ENCODE measurements at regions not wholly inside any gene's neighbourhood (a gene's known extent, or its start where the extent isn't known, plus 50 kb on each side); places are given as distances from the start of the nearest gene placed in this dataset.

GRCh38 chr1:174074757-174075156, 52.6 kb upstream of the RC3H1 start:
- intact Hi-C loops (cut with DNase I), result loop anchor here (10.0 kb wide), 2 partner anchors 100 to 650 kb away; no protein-coding TSS in a partner anchor
- H3K4me3 ChIP-seq, result no peak overlapping the region
- H3K4me1 ChIP-seq (replicated peaks), result no peaks in the 10 kb centered on the region
- WGBS, result 47% methylated on average over 2 of the region's 2 CpGs
- no peak for TF ChIP-seq POLR2AphosphoS5 (IDR thresholded peaks at IDR 0.05)
- peak in 3 of 4 experiments; percentile 20 to 34 (median 33) for TF ChIP-seq CTCF (IDR thresholded peaks at IDR 0.05)
- TF ChIP-seq POLR2A (IDR thresholded peaks at IDR 0.05), result no peak
- no peaks in the 10 kb centered on the region for H3K27me3 ChIP-seq (replicated peaks; ENCODE audit: insufficient read depth)
- no peak overlapping the region for H3K27ac ChIP-seq
- DNase-seq (ENCODE audit: low spot score), result no peak
- H3K9me3 ChIP-seq, result no peaks in the 10 kb centered on the region
- H3K36me3 ChIP-seq, result no peaks in the 10 kb centered on the region

- Histone ChIP-seq H3K4me1 (replicated peaks) (no peaks in the 10 kb centered on the region), H3K36me3 (no peaks in the 10 kb centered on the region), H3K9me3 (no peaks in the 10 kb centered on the region), H3K4me3 (no peak overlapping the region), H3K27me3 (replicated peaks; ENCODE audit: insufficient read depth) (no peaks in the 10 kb centered on the region), H3K27ac (no peak overlapping the region)
- no peak for DNase-seq (ENCODE audit: low spot score)
- 32% methylated on average over 3 of the region's 3 CpGs for WGBS
- intact Hi-C loops (cut with DNase I), result loop anchor here (10.0 kb wide), 2 partner anchors 98 to 648 kb away; no protein-coding TSS in a partner anchor
- TF ChIP-seq POLR2AphosphoS5 (IDR thresholded peaks at IDR 0.05) (no peak), CTCF (IDR thresholded peaks at IDR 0.05) (no peak), POLR2A (IDR thresholded peaks at IDR 0.05) (no peak)
Observed at GRCh38 chr1:174072581-174072980, 50.4 kb upstream of the RC3H1 start.
